SK-N-SH treated with all-trans-retinoic acid at 6 μM for 48 hours (cell line): ENCODE measurements at regions not wholly inside any gene's neighbourhood (a gene's known extent, or its start where the extent isn't known, plus 50 kb on each side); places are given as distances from the start of the nearest gene placed in this dataset.
"Not testable (repeated sequence)": the region's sequence is repeated elsewhere in the genome, so short reads cannot be mapped to it uniquely, and the experiment has no call there.

Experiments used
- ISL1 ChIP-seq: fragments of 250-450 bp; sonication (Bioruptor Pico); IDR thresholded peaks from 2 replicates; pipeline ENCODE4 v2.1.2; 2022; ENCODE audit warnings: mild to moderate bottlenecking, moderate library complexity
- PPARA ChIP-seq: fragments of 250-450 bp; sonication (Bioruptor Pico); IDR thresholded peaks from 2 replicates; pipeline ENCODE4 v1.5.0; 2020; ENCODE audit warnings: mild to moderate bottlenecking, borderline replicate concordance
- ZNF8 ChIP-seq: fragments of 450-650 bp; formaldehyde crosslinking; IDR thresholded peaks from 2 replicates; pipeline ENCODE4 v1.5.0; 2020; ENCODE audit warnings: mild to moderate bottlenecking, moderate library complexity

- TF ChIP-seq ISL1, PPARA, ZNF8 (CRISPR knock-in tag): not testable (repeated sequence)
Measured at GRCh38 chr12:25688851-25689250, 135.8 kb upstream of the LMNTD1 start.
